Loucy (cell line): ENCODE measurements at regions not wholly inside any gene's neighbourhood (a gene's known extent, or its start where the extent isn't known, plus 50 kb on each side); places are given as distances from the start of the nearest gene placed in this dataset.

Experiments used
- H2AFZ ChIP-seq: fragments of 200-600 bp; sonication (generic); 2 replicates; pipeline ENCODE4 v1.6.0; 2016; ENCODE audit warnings: antibody characterized with exemption, mild to moderate bottlenecking, low read length, moderate library complexity
- H3F3A ChIP-seq: fragments of 200-600 bp; 2 replicates; pipeline ENCODE4 v1.6.0; 2016; ENCODE audit warnings: antibody characterized with exemption, low read depth, mild to moderate bottlenecking
- H3K27me3 ChIP-seq: fragments of 200-600 bp; sonication (generic); 2 replicates; pipeline ENCODE4 v1.6.1; 2014; ENCODE audit warnings: low read length, mild to moderate bottlenecking; ENCODE audit not compliant: insufficient read depth, poor library complexity, severe bottlenecking
- H3K36me3 ChIP-seq: fragments of 200-600 bp; sonication (generic); 2 replicates; pipeline ENCODE4 v1.6.1; 2016; ENCODE audit warnings: low read length; ENCODE audit not compliant: insufficient read depth
- H3K4me1 ChIP-seq: fragments of 200-600 bp; sonication (generic); 2 replicates; pipeline ENCODE4 v1.5.1; 2014; ENCODE audit warnings: low read length, mild to moderate bottlenecking; ENCODE audit not compliant: insufficient read depth, poor library complexity, severe bottlenecking
- H3K4me2 ChIP-seq: fragments of 200-600 bp; sonication (generic); 2 replicates; pipeline ENCODE4 v1.6.0; 2014; ENCODE audit warnings: antibody characterized with exemption, low read length, low read depth, mild to moderate bottlenecking; ENCODE audit not compliant: poor library complexity, severe bottlenecking
- H3K4me3 ChIP-seq: fragments of 200-600 bp; sonication (generic); 2 replicates; pipeline ENCODE4 v1.5.1; 2014; ENCODE audit warnings: low read length, mild to moderate bottlenecking, mixed read lengths; ENCODE audit not compliant: poor library complexity, severe bottlenecking
- H3K79me2 ChIP-seq: fragments of 200-600 bp; sonication (generic); 2 replicates; pipeline ENCODE4 v1.6.1; 2014; ENCODE audit warnings: low read length; ENCODE audit not compliant: insufficient read depth
- H3K9ac ChIP-seq: fragments of 200-600 bp; sonication (generic); 2 replicates; pipeline ENCODE4 v1.6.0; 2014; ENCODE audit warnings: mild to moderate bottlenecking, low read depth, low read length, moderate library complexity; ENCODE audit not compliant: poor library complexity, severe bottlenecking
- H3K9me2 ChIP-seq: fragments of 200-600 bp; sonication (generic); replicated peaks from 2 replicates; pipeline ENCODE4 v1.6.1; 2016; ENCODE audit warnings: low read depth, low read length, mixed read lengths
- H3K9me3 ChIP-seq: fragments of 200-600 bp; sonication (generic); 2 replicates; pipeline ENCODE4 v1.6.1; 2014; ENCODE audit warnings: mild to moderate bottlenecking, antibody characterized with exemption, low read length, low read depth; ENCODE audit not compliant: insufficient read depth
- H4K20me1 ChIP-seq: fragments of 200-600 bp; sonication (generic); 2 replicates; pipeline ENCODE4 v1.6.0; 2014; ENCODE audit warnings: antibody characterized with exemption, low read length, mild to moderate bottlenecking; ENCODE audit not compliant: insufficient read depth, poor library complexity, severe bottlenecking
- EZH2phosphoT487 ChIP-seq: fragments of 200-600 bp; IDR thresholded peaks from 2 replicates; pipeline ENCODE4 v1.6.1; 2018; ENCODE audit warnings: antibody characterized with exemption, mild to moderate bottlenecking, moderate library complexity, borderline replicate concordance
- TF ChIP-seq, protein P1 (sequence below): fragments of 200-600 bp; sonication (generic); conservative IDR thresholded peaks from 2 replicates; pipeline ENCODE4 v1.5.1; 2014; ENCODE audit warnings: mild to moderate bottlenecking, antibody characterized with exemption, low read length

DNA sequence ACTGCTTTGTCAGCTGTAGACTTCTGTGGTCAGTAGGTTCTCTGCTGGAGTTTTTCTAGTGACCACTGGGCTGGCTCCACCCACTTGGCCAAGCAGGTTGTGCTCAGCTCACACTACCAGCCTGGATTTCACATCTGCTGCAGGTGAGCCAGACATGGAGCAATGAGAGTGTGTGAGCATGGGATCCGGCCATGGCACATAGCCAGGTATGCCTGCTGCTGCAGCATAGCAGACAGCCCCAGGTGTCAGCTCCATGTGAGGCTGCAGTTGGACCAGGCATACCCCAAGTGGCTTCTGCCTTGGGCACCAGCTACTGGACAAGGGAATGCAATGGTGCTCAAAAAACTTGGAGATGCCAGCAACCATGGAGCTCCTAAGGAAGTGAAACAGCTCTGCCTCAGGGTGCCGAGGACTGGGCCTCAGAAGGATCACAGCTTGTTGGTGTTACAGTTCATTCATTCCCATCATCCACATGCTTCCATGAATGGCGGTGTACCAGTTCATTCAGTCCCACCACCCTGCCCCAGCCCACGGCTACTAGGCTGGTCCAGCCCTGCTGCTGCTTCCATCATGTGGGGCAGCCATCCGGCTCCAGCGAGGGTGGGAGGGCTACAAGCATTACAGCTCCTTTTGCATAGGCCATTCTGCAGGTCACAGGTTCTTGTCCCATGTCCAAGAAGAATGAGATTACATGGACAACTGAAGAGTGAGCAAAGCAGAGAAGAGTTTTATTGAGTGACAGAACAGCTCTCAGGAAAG, 389.1 kb upstream of the PCDH7 start:
- H3K27me3 ChIP-seq, result no peaks in the 10 kb centered on the region
- no peak overlapping the region for H3K4me2 ChIP-seq
- no peaks in the 10 kb centered on the region for H3K79me2 ChIP-seq
- no peaks in the 10 kb centered on the region for H4K20me1 ChIP-seq
- no peak overlapping the region for H2AFZ ChIP-seq
- H3K9me3 ChIP-seq, result no peaks in the 10 kb centered on the region
- TF ChIP-seq EZH2phosphoT487, result no peak
- TF ChIP-seq, protein P1, sequence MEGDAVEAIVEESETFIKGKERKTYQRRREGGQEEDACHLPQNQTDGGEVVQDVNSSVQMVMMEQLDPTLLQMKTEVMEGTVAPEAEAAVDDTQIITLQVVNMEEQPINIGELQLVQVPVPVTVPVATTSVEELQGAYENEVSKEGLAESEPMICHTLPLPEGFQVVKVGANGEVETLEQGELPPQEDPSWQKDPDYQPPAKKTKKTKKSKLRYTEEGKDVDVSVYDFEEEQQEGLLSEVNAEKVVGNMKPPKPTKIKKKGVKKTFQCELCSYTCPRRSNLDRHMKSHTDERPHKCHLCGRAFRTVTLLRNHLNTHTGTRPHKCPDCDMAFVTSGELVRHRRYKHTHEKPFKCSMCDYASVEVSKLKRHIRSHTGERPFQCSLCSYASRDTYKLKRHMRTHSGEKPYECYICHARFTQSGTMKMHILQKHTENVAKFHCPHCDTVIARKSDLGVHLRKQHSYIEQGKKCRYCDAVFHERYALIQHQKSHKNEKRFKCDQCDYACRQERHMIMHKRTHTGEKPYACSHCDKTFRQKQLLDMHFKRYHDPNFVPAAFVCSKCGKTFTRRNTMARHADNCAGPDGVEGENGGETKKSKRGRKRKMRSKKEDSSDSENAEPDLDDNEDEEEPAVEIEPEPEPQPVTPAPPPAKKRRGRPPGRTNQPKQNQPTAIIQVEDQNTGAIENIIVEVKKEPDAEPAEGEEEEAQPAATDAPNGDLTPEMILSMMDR, result no peak
- no peaks in the 10 kb centered on the region for H3K36me3 ChIP-seq
- no peaks in the 10 kb centered on the region for H3K9me2 ChIP-seq
- no peaks in the 10 kb centered on the region for H3F3A ChIP-seq
- no peak overlapping the region for H3K4me3 ChIP-seq
- no peaks in the 10 kb centered on the region for H3K4me1 ChIP-seq
- no peak overlapping the region for H3K9ac ChIP-seq

DNA sequence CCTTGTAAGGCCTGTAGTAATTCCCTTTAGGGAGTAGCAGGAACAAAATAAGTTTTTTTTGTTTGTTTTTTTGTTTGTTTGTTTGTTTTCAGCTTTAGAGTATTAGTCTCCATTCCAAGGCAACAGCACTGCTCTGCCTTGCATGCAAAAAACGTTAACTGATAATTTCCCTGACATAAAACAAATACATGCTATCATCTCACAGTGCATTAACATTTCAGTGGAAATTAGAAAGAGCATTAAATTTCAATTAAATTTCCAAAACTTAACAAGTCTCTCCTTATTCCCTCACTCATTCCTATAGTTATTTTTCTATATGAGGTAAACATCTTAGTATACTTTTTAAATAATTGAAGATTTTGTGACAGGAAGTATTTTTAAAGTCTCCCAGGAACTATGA, 378.4 kb upstream of the PCDH7 start:
- no peaks in the 10 kb centered on the region for H3K9me2 ChIP-seq
- no peaks in the 10 kb centered on the region for H4K20me1 ChIP-seq
- H3K27me3 ChIP-seq, result no peaks in the 10 kb centered on the region
- no peaks in the 10 kb centered on the region for H3K9me3 ChIP-seq
- TF ChIP-seq, protein P1, result no peak
- no peaks in the 10 kb centered on the region for H3F3A ChIP-seq
- H3K4me1 ChIP-seq, result no peaks in the 10 kb centered on the region
- H3K4me3 ChIP-seq, result no peak overlapping the region
- no peak overlapping the region for H2AFZ ChIP-seq
- H3K36me3 ChIP-seq, result no peaks in the 10 kb centered on the region
- H3K9ac ChIP-seq, result no peak overlapping the region
- no peak overlapping the region for H3K4me2 ChIP-seq
- no peaks in the 10 kb centered on the region for H3K79me2 ChIP-seq

DNA sequence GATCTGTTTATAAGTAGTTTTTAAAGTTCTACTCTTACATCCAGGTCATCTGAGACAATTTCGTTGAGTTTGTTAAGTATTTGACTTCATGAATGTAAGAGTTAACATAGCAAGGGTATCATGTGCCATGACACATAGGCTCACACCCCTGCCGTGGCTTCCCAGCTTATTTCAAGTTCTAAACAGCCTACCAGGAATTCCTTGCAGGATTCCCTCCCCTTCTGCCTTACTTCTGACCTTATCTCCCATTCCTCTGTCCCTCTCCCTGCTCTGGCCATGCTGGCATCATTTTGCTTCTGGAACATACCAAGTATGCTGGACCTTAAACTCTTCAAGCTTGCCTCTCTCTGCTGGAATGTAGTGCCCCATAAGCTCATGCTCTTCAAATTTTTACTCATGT, 369.9 kb upstream of the PCDH7 start:
- H3K9ac ChIP-seq, result no peak overlapping the region
- H3K27me3 ChIP-seq, result no peaks in the 10 kb centered on the region
- H3K9me2 ChIP-seq, result no peaks in the 10 kb centered on the region
- H3F3A ChIP-seq, result no peaks in the 10 kb centered on the region
- no peaks in the 10 kb centered on the region for H4K20me1 ChIP-seq
- no peaks in the 10 kb centered on the region for H3K79me2 ChIP-seq
- H3K4me1 ChIP-seq, result no peaks in the 10 kb centered on the region
- no peaks in the 10 kb centered on the region for H3K36me3 ChIP-seq
- H2AFZ ChIP-seq, result no peak overlapping the region
- no peaks in the 10 kb centered on the region for H3K9me3 ChIP-seq
- TF ChIP-seq, protein P1, result no peak
- no peak for TF ChIP-seq EZH2phosphoT487
- no peak overlapping the region for H3K4me2 ChIP-seq
- no peak overlapping the region for H3K4me3 ChIP-seq
